ENCODE measurements at regions not wholly inside any gene's neighbourhood (a gene's known extent, or its start where the extent isn't known, plus 50 kb on each side); places are given as distances from the start of the nearest gene placed in this dataset.

- TF ChIP-seq, protein P1, sequence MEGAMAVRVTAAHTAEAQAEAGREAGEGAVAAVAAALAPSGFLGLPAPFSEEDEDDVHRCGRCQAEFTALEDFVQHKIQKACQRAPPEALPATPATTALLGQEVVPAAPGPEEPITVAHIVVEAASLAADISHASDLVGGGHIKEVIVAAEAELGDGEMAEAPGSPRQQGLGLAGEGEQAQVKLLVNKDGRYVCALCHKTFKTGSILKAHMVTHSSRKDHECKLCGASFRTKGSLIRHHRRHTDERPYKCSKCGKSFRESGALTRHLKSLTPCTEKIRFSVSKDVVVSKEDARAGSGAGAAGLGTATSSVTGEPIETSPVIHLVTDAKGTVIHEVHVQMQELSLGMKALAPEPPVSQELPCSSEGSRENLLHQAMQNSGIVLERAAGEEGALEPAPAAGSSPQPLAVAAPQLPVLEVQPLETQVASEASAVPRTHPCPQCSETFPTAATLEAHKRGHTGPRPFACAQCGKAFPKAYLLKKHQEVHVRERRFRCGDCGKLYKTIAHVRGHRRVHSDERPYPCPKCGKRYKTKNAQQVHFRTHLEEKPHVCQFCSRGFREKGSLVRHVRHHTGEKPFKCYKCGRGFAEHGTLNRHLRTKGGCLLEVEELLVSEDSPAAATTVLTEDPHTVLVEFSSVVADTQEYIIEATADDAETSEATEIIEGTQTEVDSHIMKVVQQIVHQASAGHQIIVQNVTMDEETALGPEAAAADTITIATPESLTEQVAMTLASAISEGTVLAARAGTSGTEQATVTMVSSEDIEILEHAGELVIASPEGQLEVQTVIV (IDR thresholded peaks at IDR 0.05; ENCODE audit: borderline replicate concordance, partially characterized antibody), result no peak
- TF ChIP-seq PKNOX1 (IDR thresholded peaks at IDR 0.05), result no peak
- TF ChIP-seq SREBF1 (IDR thresholded peaks at IDR 0.05; ENCODE audit: low read length), result no peak
- no peak for TF ChIP-seq CHD2 (IDR thresholded peaks at IDR 0.05; ENCODE audit: borderline replicate concordance, low read depth, low read length)
- TF ChIP-seq E2F4 (IDR thresholded peaks at IDR 0.05; ENCODE audit: low read depth, low read length), result no peak
- TF ChIP-seq TCF12 (IDR thresholded peaks at IDR 0.05; ENCODE audit: low read depth, low read length), result no peak
- no peak for TF ChIP-seq JUNB (IDR thresholded peaks at IDR 0.05)
- no peak for TF ChIP-seq BMI1 (IDR thresholded peaks at IDR 0.05; ENCODE audit: borderline replicate concordance)
- TF ChIP-seq YBX1 (IDR thresholded peaks at IDR 0.05), result no peak
- no peak for TF ChIP-seq EP300 (IDR thresholded peaks at IDR 0.05; ENCODE audit: borderline replicate concordance in 1 of 2, control insufficient read depth in 1 of 2, low read depth in 2 of 2, low read length in 2 of 2)
- TF ChIP-seq, protein P2, sequence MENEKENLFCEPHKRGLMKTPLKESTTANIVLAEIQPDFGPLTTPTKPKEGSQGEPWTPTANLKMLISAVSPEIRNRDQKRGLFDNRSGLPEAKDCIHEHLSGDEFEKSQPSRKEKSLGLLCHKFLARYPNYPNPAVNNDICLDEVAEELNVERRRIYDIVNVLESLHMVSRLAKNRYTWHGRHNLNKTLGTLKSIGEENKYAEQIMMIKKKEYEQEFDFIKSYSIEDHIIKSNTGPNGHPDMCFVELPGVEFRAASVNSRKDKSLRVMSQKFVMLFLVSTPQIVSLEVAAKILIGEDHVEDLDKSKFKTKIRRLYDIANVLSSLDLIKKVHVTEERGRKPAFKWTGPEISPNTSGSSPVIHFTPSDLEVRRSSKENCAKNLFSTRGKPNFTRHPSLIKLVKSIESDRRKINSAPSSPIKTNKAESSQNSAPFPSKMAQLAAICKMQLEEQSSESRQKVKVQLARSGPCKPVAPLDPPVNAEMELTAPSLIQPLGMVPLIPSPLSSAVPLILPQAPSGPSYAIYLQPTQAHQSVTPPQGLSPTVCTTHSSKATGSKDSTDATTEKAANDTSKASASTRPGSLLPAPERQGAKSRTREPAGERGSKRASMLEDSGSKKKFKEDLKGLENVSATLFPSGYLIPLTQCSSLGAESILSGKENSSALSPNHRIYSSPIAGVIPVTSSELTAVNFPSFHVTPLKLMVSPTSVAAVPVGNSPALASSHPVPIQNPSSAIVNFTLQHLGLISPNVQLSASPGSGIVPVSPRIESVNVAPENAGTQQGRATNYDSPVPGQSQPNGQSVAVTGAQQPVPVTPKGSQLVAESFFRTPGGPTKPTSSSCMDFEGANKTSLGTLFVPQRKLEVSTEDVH (IDR thresholded peaks at IDR 0.05; ENCODE audit: low read depth, partially characterized antibody), result no peak
- TF ChIP-seq, protein P3, sequence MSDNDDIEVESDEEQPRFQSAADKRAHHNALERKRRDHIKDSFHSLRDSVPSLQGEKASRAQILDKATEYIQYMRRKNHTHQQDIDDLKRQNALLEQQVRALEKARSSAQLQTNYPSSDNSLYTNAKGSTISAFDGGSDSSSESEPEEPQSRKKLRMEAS (IDR thresholded peaks at IDR 0.05; ENCODE audit: low read depth, low read length), result no peak
- TF ChIP-seq SMAD5 (IDR thresholded peaks at IDR 0.05; ENCODE audit: low read depth), result no peak
- TF ChIP-seq ATF7 (IDR thresholded peaks at IDR 0.05; ENCODE audit: low read depth), result no peak
These were observed 437.8 kb downstream of the ZIC1 start (continued) for GRCh38 chr3:147846854-147847478.
